ENCODE measurements at regions not wholly inside any gene's neighbourhood (a gene's known extent, or its start where the extent isn't known, plus 50 kb on each side); places are given as distances from the start of the nearest gene placed in this dataset.
"Not testable (repeated sequence)": the region's sequence is repeated elsewhere in the genome, so short reads cannot be mapped to it uniquely, and the experiment has no call there.

GRCh38 chr6:125591796-125592195, 157.6 kb upstream of the HEY2 start:
- not testable (repeated sequence) for DNase-seq (ENCODE audit: low spot score)

DNA sequence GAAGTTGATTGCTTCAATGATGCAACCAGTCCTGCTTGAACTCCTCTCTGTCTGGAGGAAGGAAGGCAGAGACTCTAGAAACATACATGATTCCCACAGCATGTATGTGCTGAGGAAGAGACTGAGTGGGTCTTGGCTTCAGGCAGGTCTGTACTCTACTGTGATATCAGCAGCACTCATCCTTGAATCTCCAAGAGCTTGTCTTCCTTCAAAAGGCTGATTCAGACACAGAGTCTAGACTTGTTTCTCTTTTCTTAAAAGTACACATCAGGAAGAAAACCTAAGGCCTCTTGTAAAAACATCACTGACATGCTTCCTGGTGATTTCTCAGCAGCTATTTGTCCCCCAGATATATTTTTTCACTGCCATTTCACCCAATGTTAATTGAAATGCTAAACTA, 155.7 kb upstream of the HEY2 start:
- no peak for DNase-seq (ENCODE audit: low spot score)

DNA sequence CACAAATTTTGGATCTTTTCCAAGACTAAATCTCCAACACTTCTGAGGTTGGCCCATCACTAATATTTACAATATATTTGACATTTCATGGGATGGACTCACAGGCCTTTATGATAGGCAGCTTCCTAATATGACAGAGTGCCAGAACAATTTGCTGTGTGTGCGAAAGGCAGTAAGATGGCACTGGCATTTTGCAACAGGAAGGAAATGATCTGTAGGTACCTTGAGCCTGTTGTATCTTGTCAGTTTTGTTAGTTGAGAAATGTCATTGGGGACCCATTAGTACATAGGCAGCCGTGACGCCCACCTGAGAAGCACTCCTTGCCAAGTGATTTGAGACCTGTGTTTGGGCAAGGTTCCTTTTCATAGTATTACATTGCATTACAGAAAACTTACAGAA, 153.4 kb upstream of the HEY2 start:
- no peak for DNase-seq (ENCODE audit: low spot score)

DNA sequence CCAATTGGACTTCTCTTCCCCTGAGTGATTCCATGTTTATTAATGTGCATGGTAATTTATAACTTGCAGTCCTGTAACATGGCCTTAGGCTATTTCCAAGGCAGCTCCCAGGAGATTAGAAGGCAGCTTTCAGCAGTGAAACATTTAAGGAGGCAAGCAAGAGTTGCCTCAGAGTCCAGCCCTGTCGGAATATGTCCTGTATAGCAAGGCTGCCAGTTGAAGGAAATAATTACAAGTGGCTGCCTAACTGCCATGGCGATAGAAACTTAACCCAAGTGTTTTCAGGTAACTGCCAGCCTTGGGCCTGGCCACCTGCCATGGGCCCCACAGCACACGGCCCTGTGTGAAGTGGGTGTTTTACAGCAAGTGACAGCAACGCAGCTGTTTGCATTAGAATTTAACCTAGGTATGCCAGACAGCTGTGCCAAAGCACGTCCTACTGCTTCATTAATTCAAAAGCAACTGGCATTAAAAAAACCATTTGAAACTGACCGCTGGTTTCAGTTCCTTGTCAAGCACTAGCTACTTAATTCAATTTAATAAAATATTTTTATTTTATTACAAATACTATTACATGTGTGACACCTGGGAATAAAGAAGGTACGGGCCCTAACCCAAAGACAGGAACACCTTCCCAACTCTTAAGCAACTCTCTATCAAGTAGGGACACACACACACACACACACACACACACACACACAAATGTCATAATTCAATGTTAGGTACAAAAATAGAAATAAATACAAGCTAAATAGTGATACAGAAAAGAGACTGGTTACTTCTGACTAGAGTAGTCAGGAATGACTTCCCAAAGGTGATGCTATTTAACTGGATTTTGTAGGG, 151.8 kb upstream of the HEY2 start:
- DNase-seq (ENCODE audit: low spot score), result no peak

DNA sequence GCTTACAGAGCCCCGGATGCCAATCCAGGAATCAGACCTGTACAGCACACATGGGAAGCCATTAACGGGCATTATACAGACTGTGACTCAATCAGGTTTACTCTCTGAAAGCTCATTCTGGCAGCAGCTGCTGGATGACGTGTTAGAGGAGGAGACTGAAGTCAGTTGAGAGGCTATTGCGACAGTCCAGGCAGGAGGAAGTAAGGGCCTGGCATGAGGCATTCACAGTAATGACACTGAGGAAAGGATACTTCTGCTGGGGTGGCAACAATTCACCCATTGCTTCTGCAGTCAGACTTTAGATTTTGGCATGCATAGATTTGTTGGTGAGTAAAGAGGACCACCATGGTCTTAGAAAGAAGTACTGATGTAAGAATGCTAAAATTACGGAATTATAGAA, 151.0 kb upstream of the HEY2 start:
- DNase-seq (ENCODE audit: low spot score), result peak; percentile 16

GRCh38 chr6:125604257-125604656, 145.2 kb upstream of the HEY2 start:
- no peak for DNase-seq (ENCODE audit: low spot score)

DNA sequence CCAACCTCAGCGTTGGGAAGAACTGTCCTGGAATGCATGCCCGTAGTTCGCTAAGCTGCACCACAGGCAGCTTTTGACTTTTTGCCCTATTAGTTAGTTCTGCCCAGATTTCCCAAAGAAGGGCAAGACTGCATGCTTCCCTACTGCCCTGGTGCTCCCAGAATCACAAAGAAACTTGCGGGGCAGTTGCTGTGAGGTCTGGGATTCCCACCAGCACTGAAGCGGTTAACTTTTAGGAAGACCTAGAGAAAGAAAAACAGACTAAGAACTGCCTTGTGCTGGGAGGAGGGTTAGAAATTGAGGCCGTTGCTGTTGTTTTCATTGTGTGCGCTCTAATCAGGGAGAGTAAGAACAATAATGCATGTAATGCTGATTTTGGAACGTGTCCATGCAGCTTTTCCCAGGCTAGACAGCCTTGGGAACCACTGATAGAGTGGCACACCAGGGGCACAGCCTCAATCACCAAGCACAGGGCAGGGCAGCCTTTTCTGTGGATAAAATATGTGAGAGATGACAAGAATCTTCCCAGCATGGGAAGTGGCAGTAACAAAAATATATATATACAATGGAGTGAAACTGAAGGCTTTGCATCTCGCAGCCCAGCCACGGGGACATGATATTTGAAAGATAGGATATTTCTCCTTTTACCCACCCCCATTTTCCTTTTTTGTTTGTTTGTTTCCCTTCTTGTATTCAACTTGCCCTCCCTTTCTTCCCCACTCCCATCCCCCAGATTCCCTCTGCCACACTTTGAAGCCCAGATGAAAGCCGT, 137.7 kb upstream of the HEY2 start:
- peak; percentile 22 for DNase-seq (ENCODE audit: low spot score)

DNA sequence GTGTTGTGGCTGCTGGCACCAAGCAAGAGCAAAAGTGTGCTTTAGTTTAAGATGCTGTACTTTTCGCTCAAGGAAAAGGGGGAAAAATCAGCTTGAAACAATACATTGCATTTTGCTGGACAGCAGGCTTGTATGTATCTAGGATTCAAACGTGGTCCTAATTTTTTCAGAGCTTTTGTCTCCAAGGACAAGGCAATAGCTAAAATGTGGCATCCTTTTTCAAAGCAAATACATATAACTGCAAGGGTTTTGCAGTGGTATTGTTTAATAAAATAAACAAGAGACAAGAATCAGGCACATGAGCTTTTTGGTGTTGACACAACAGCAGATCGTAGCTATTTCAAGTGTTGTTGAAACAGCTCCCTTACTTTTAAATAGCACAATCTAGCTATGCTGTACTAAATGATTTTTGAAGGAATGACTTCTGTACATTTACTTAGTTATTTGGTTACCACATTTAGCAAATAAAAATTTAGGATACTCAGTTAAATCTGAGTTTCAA, 137.0 kb upstream of the HEY2 start:
- peak; percentile 2 for DNase-seq (ENCODE audit: low spot score)

DNA sequence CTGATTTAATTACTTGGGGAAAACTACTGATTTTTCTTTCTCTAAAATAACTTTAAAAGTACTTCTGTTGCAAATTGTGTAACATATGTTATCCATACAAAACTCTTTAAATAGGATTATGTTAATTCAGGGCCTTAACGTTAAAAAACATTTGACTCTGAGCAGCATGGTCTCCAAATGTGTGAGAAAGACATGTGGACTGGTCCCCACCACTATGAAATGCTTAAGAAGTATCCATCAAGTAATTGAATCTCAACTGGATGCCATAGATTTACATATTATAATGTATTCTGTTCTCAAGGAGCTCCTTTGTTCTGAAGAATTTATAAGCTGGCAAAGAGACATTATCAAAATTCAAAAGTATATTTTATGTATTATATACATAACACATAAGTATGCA, 130.8 kb upstream of the HEY2 start:
- DNase-seq (ENCODE audit: low spot score), result no peak

GRCh38 chr6:125623085-125623484, 126.3 kb upstream of the HEY2 start:
- no peak for DNase-seq (ENCODE audit: low spot score)

- no peak for DNase-seq (ENCODE audit: low spot score)
These were observed 118.3 kb upstream of the HEY2 start for GRCh38 chr6:125631165-125631564.

- DNase-seq (ENCODE audit: low spot score), result not testable (repeated sequence)
These were observed 113.4 kb upstream of the HEY2 start for GRCh38 chr6:125636011-125636410.

DNA sequence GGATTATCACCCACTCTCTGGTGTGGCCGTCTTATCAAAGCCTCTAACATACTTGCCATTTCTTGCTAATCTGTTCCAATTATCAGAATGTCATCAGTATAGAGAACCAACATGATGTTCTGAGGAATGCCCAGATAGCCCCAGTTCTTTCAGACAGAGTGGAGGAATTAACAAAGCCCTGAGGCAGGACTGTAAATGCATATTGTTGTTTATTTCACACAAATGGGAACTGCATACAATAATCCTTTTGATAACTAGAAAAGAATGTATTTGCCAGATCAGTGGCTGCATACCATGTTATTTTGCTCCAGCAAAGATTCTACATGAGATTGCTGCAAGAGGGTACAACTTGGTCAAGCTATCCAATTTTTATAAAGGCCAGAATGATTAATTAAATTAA, 112.8 kb upstream of the HEY2 start:
- DNase-seq (ENCODE audit: low spot score), result no peak

DNA sequence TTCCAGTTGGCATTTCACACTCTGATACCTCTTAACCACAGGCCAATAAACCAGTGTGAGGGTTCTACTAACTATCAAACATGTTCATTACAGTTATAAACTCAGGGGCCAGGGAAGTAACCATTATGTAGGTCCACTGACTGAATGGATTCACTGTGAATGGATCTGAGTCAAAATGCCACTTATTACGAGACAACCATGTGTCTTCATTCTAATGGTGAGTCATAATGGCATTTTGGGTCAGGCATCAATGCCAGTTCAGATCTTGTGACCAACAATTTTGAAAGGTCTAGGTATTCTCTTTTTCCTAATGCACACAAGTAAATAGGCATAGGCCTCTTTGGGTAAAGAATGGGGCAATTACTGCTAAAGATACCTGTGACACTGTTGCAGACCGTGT, 112.2 kb upstream of the HEY2 start:
- DNase-seq (ENCODE audit: low spot score), result peak; percentile 14

- no peak for DNase-seq (ENCODE audit: low spot score)
These were observed 109.9 kb upstream of the HEY2 start for GRCh38 chr6:125639466-125640020.

DNA sequence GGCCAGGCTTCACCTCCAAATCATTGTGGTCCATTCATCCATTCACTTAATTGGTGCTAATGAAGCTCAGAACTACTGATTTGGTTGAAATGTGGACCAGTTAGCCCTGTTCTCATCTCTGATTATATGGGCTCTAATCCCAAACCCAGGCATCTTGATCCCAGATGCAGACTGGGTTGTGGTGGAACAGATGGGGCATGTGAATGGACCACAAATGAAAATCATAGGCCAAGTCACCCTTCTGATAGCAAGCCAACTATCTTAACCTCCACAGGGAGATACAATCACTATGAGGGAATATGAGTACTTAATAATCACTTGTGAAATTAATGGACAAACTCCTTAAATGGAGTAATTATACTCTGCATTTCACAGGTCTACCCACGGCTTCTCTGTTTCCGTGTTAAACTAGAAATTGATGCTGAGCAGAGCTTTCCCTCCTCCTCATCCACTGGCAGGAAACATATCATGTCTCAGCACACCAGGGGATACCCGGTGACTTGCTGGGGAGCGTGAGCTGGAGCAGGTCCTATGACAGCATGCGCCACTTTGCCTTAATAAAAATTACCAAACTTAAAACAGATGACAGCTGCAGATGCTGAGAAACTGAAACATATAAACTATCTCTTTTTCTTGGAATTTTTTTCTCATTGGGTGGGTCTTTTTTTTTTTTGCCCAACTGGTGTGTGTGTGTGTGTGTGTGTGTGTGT, 108.8 kb upstream of the HEY2 start:
- no peak for DNase-seq (ENCODE audit: low spot score)

DNA sequence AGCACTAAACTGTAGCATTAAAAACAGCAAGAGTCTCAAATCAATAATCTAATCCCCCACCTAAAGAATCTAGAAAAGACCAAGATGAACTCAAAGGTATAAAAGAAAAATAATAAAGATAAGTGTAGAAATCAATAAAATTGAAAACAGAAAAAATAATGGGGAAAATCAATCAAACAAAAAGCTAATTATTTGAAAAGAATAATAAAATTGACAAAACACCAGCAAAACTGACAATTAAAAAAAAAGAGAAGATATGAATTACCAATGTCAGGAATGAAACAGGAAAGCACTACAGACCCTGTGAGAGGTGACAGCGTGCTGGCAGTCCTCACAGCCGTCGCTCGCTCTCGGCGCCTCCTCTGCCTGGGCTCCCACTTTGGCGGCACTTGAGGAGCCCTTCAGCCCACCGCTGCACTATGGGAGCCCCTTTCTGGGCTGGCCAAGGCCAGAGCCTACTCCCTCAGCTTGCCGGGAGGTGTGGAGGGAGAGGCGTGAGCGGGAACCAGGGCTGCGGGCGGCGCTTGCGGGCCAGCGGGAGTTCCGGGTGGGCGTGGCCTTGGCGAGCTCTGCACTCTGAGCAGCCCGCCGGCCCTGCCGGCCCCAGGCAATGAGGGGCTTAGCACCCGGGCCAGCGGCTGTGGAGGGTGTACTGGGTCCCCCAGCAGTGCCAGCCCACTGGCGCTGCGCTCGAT, 105.3 kb upstream of the HEY2 start:
- not testable (repeated sequence) for DNase-seq (ENCODE audit: low spot score)

- DNase-seq (ENCODE audit: low spot score), result no peak
These were observed 102.0 kb upstream of the HEY2 start for GRCh38 chr6:125647391-125647790.

- not testable (repeated sequence) for DNase-seq (ENCODE audit: low spot score)
These were observed 95.7 kb upstream of the HEY2 start for GRCh38 chr6:125653752-125654151.

DNA sequence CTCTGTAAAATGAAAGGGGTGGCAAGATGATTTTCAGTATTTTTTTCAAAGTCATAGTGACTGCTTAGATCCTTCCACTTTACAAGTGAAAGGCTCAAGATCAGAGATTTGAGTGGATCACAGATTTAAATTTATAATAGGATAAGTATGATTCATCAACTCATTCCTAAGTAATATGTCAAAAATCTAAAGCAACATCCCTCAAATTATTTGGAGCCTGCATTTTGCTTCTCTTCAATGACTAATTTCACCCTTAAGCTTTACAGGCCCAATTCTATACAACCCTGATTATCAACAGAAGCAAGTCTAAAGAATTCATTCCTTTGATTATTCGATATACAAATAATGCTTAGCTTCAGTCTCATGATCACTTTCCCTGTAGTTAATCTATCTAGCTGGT, 93.9 kb upstream of the HEY2 start:
- DNase-seq (ENCODE audit: low spot score), result no peak

DNA sequence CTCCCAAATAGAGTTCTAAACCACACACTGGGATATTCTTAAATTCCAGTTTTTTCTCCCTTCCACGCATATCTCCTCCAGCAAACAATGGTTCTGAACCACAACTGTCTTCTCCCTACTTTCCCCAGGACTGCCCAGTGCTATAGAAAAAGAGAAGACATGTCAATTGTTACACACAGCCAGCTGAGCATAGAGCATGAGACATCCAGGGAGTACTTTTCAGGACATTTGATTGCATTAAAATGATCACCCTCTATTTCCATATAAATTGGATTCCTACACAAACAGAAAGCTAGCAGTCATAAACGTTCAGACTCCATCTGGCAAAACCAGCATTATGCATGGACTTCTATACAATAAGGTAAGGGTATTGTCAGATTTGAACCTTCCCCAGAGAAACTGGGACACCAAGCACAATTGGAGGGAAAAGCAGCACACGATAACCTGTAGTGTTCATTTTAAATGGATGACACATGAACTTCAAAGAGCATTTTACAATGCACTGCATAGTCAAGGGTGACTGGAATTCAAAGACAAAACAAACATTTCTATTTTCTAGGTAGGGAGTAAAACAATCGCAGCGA, 93.1 kb upstream of the HEY2 start:
- peak; percentile 46 for DNase-seq (ENCODE audit: low spot score)
